HG02870 (cell line): ENCODE measurements at regions not wholly inside any gene's neighbourhood (a gene's known extent, or its start where the extent isn't known, plus 50 kb on each side); places are given as distances from the start of the nearest gene placed in this dataset.

Source experiments
- ATAC-seq: cut with Tn5 transposase; IDR thresholded peaks from one replicate; pipeline ENCODE4 v1.9.1; 2021; ENCODE audit warnings: mild to moderate bottlenecking, moderate library complexity; ENCODE audit not compliant: unreplicated experiment

GRCh38 chr1:98003442-98003841 lies 82.6 kb upstream of the DPYD start:
- no peak for ATAC-seq

- ATAC-seq = no peak
Measured at GRCh38 chr1:98002288-98002687, 81.5 kb upstream of the DPYD start.

- ATAC-seq = no peak
Measured at GRCh38 chr1:98001764-98002163, 80.9 kb upstream of the DPYD start.

- ATAC-seq = no peak
Measured at GRCh38 chr1:97999320-97999719, 78.5 kb upstream of the DPYD start.

- no peak for ATAC-seq
Measured at GRCh38 chr1:97996880-97997279, 76.0 kb upstream of the DPYD start.

GRCh38 chr1:97989094-97989680 lies 68.4 kb upstream of the DPYD start:
- no peak for ATAC-seq

GRCh38 chr1:97986041-97987005 lies 65.5 kb upstream of the DPYD start:
- ATAC-seq = no peak

GRCh38 chr1:97983126-97983525 lies 62.3 kb upstream of the DPYD start:
- no peak for ATAC-seq

GRCh38 chr1:97980530-97980929 lies 59.7 kb upstream of the DPYD start:
- ATAC-seq = no peak

- no peak for ATAC-seq
Measured at GRCh38 chr1:97976801-97977200, 56.0 kb upstream of the DPYD start.
